GM12878 (cell line): ENCODE measurements at regions not wholly inside any gene's neighbourhood (a gene's known extent, or its start where the extent isn't known, plus 50 kb on each side); places are given as distances from the start of the nearest gene placed in this dataset.
A peak's percentile ranks its signal among the peaks of the same experiment; 100 is the strongest.

Experiments
- ATAC-seq: fragments of 200-7000 bp; cut with Tn5 transposase; 3 replicates; pipeline ENCODE4 v1.9.1; 2020; ENCODE audit warnings: mild to moderate bottlenecking, moderate library complexity
- BruUV-seq: library from RNA; stranded (reverse); fragments of 400-500 nt; replicated peaks from 2 replicates; lab custom pipeline; 2021; lab: Mats Ljungman, UMichigan
- CTCF ChIA-PET: fragments of 300-600 bp; sonication (Branson Sonifier 250); formaldehyde crosslinking; extraction: SDS; loops from one replicate; lab custom pipeline; 2021; ENCODE audit warnings: inconsistent platforms; lab: Yijun Ruan, JAX
- POLR2A ChIA-PET: fragments of 350-600 bp; formaldehyde crosslinking; extraction: SDS; loops from one replicate; lab custom pipeline; 2021; ENCODE audit warnings: inconsistent platforms; lab: Charles Lee
- RAD21 ChIA-PET: fragments of 300-600 bp; sonication (Branson Sonifier 250); formaldehyde crosslinking; loops from one replicate; lab custom pipeline; 2023; ENCODE audit warnings: antibody characterized with exemption; ENCODE audit not compliant: unreplicated experiment; lab: Charles Lee
- SMC1A ChIA-PET: fragments of 300-600 bp; sonication (Branson Sonifier 250); formaldehyde crosslinking; loops from one replicate; lab custom pipeline; 2023; ENCODE audit not compliant: unreplicated experiment, uncharacterized antibody; lab: Charles Lee
- DNase-seq: peaks from one replicate; pipeline ENCODE4 v3.0.0-alpha.2; 2011; ENCODE audit warnings: low read depth, low spot score
- FAIRE-seq: peaks from 3 replicates; lab custom pipeline; 2011; peaks lifted over from hg19 to GRCh38; lab: Jason Lieb, UNC
- H2AFZ ChIP-seq: 2 replicates; pipeline ENCODE4 v1.6.0; 2011; ENCODE audit warnings: low read depth, low read length, control low read depth; ENCODE audit not compliant: control insufficient read depth
- H3K27ac ChIP-seq: 2 replicates; pipeline ENCODE4 v1.5.1; 2011; ENCODE audit warnings: control low read depth; ENCODE audit not compliant: control insufficient read depth, insufficient read depth
- H3K27me3 ChIP-seq, 2 experiments: replicated peaks in 1 of 2; 2 replicates each; pipeline versions ENCODE4 v1.6.0 to v1.6.1; 2011; ENCODE audit warnings: low read length in 1 of 2; ENCODE audit not compliant: control insufficient read depth in 2 of 2, insufficient read depth in 2 of 2
- H3K36me3 ChIP-seq, 2 experiments: 2 replicates each; pipeline ENCODE4 v1.5.1; 2011; ENCODE audit warnings: low read length in 1 of 2; ENCODE audit not compliant: control insufficient read depth in 2 of 2, insufficient read depth in 2 of 2
- H3K4me1 ChIP-seq: 2 replicates; pipeline ENCODE4 v1.6.1; 2011; ENCODE audit warnings: mild to moderate bottlenecking, low read length, moderate library complexity, mixed read lengths; ENCODE audit not compliant: control insufficient read depth, insufficient read depth
- H3K4me2 ChIP-seq: 2 replicates; pipeline ENCODE4 v1.6.0; 2011; ENCODE audit warnings: control low read depth; ENCODE audit not compliant: control insufficient read depth, insufficient read depth
- H3K4me3 ChIP-seq: fragments of 200-600 bp; sonication (generic); 2 replicates; pipeline ENCODE4 v1.5.1; 2016
- H3K79me2 ChIP-seq: 2 replicates; pipeline ENCODE4 v1.6.0; 2011; ENCODE audit warnings: low read length; ENCODE audit not compliant: control insufficient read depth, insufficient read depth
- H3K9ac ChIP-seq: 2 replicates; pipeline ENCODE4 v1.8.0; 2011; ENCODE audit warnings: low read length, control low read depth, mixed read lengths; ENCODE audit not compliant: control insufficient read depth, insufficient read depth
- H3K9me3 ChIP-seq: replicated peaks from 3 replicates; pipeline ENCODE4 v1.5.1; 2011; ENCODE audit warnings: mild to moderate bottlenecking, low read length; ENCODE audit not compliant: control insufficient read depth, insufficient read depth
- H4K20me1 ChIP-seq: 2 replicates; pipeline ENCODE4 v1.6.0; 2011; ENCODE audit not compliant: control insufficient read depth, insufficient read depth
- CHD1 ChIP-seq: IDR thresholded peaks from 2 replicates; pipeline ENCODE4 v1.6.1; 2012; ENCODE audit warnings: low read depth, low read length, improper control_type of control experiment
- EGR1 ChIP-seq, 2 experiments: IDR thresholded peaks; 1 replicate in 1 of 2; 2 replicates in 1 of 2; pipeline ENCODE4 v1.6.1; 2011 to 2012; ENCODE audit warnings: low read depth in 2 of 2, low read length in 2 of 2, borderline replicate concordance in 1 of 2, mild to moderate bottlenecking in 1 of 2, moderate library complexity in 1 of 2
- FOXM1 ChIP-seq: IDR thresholded peaks from 2 replicates; pipeline ENCODE4 v1.6.1; 2012; ENCODE audit warnings: low read depth, mild to moderate bottlenecking, inconsistent platforms, low read length, moderate library complexity
- IKZF2 ChIP-seq, 2 experiments: fragments of 450-650 bp; IDR thresholded peaks; 2 replicates each; pipeline ENCODE4 v1.6.1; 2017; ENCODE audit warnings: mild to moderate bottlenecking in 2 of 2, moderate library complexity in 2 of 2
- NFYB ChIP-seq: IDR thresholded peaks from 2 replicates; pipeline ENCODE4 v1.6.1; 2011; ENCODE audit warnings: low read depth, mild to moderate bottlenecking, low read length, improper control_type of control experiment, moderate library complexity; ENCODE audit not compliant: insufficient read depth
- SUZ12 ChIP-seq: fragments of 200-600 bp; sonication (generic); IDR thresholded peaks from one replicate; pipeline ENCODE4 v1.6.1; 2018; ENCODE audit warnings: antibody characterized with exemption, mild to moderate bottlenecking; ENCODE audit not compliant: unreplicated experiment
- TARDBP ChIP-seq: IDR thresholded peaks from 2 replicates; pipeline ENCODE4 v1.6.1; 2016; ENCODE audit warnings: borderline replicate concordance
- WGBS: methylation state at CpG from one replicate; pipeline ENCODE4 v1.1.6; 2016; ENCODE audit warnings: low lambda C conversion rate; ENCODE audit not compliant: insufficient replicate concordance, insufficient coverage; ENCODE audit errors: missing lambda C conversion rate; 5-methylcytosine and 5-hydroxymethylcytosine counted together
- in situ Hi-C: fragments of 300-500 bp; cut with MboI; formaldehyde crosslinking; loops from 9 replicates; pipeline ENCODE4 v1.14.3; 2018; ENCODE audit warnings: mixed read lengths
- intact Hi-C: fragments of 100-400 bp; cut with micrococcal nuclease; formaldehyde crosslinking; loops from one replicate; pipeline ENCODE4 v1.14.2; 2022; ENCODE audit not compliant: unreplicated experiment

DNA sequence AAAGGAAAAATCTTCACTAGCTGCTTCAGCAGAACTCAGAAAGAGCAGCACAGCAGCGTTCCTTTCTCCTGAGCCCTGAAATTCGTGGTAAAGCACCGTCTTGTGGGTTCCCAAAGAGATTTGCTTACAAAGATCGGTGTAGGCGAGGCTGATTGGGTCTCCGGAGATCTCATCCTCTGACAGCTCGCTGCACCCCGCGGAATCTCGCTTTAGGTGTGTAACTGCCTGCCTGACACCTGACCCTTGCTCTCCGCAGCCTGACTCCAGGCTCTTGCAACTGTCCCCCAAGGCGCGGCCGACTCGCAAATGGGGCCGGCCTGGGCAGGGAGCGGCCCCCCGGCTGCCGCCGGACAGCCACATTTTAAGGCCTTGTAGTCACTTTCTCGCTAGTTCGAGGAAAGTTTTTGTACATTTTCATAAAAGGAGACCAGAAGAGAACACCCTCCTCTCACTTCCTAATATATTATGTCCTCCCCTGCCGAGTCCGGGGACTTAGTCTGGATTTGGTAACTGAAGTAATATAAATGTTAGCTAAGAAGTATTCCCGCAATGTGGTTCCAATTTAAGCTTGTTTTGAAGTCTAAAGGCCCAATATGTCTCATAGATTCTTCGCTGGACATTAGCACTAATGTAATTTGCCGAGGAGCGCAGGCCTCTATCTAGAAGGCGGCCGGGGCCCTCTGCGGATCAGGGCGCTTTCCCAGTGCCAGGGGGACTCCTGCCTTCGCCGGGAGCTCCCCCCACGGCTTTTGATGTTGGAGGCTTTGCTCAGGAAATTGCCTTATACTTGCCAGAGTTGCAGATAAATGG, 177.3 kb upstream of the CDKN3 start:
- H3K9me3 ChIP-seq, result no peaks in the 10 kb centered on the region
- 43% methylated on average over 35 of the region's 35 CpGs for WGBS
- no peak for TF ChIP-seq CHD1
- no peak for TF ChIP-seq IKZF2 (IDR thresholded peaks at IDR 0.05)
- TF ChIP-seq SUZ12, result peak; percentile 67
- BruUV-seq, result no TSS peak
- H3K4me1 ChIP-seq, result no peaks in the 10 kb centered on the region
- H3K9ac ChIP-seq, result no peak overlapping the region
- H3K4me2 ChIP-seq, result no peak overlapping the region
- no peak overlapping the region for H3K4me3 ChIP-seq
- ChIA-PET SMC1A (interaction anchor here (0.7 to 0.9 kb wide), 2 partner anchors 44 to 176 kb away, joined by 3 read pairs; no protein-coding TSS in a partner anchor), POLR2A (no interaction called here), RAD21 (no interaction called here), CTCF (interaction anchor here (0.6 to 1.0 kb wide), 2 partner anchors 9 to 130 kb away, joined by 3 read pairs; no protein-coding TSS in a partner anchor)
- no peaks in the 10 kb centered on the region for H3K36me3 ChIP-seq
- H2AFZ ChIP-seq, result no peak overlapping the region
- H3K27me3 ChIP-seq, result peaks cover 1 to 25% of the 10 kb centered on the region in 2 experiments; a peak in 3 of 4 replicates
- no peaks in the 10 kb centered on the region for H3K79me2 ChIP-seq
- in situ Hi-C loops, result no loop called here
- intact Hi-C loops, result no loop called here
- H4K20me1 ChIP-seq, result no peaks in the 10 kb centered on the region
- no peak for ATAC-seq
- DNase-seq, result no peak
- H3K27ac ChIP-seq, result no peak overlapping the region
- FAIRE-seq, result no peak

DNA sequence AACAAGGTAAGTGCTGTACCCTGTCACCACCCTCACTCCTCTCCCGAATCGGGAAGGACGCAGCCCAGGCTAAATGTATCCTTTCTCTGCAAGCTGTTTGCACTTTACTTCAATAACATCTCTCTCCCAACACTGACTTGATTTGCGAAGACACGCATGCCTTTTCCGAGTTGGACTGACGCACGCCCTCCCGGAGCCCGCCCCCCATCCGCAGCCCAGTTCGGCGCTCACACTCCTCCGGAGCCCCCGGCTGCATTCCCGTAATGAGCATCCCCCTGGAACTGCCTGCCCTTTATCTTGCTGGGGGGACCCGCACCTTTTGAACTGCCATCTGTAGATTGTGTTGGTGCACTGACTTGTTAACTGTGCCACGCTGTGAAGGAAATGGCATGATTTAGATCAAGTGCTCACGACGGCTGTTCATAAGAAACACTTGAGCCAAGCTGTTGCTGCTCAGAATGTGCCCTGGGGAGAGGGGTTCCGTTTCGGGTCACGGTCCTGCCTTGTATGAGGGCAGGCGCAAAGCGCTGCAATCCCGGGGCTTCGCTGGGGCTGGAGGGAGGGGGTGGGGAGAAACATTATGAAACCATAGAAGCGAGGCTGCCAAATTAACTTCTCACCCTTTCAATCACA, 176.6 kb upstream of the CDKN3 start:
- SMC1A ChIA-PET, result interaction anchor here (0.7 kb wide), 1 partner anchor 42 kb away, joined by 3 read pairs; no protein-coding TSS in a partner anchor
- FAIRE-seq, result no peak
- Histone ChIP-seq H4K20me1 (no peaks in the 10 kb centered on the region), H3K4me1 (no peaks in the 10 kb centered on the region), H3K9ac (no peak overlapping the region), H3K79me2 (no peaks in the 10 kb centered on the region), H3K4me2 (no peak overlapping the region), H3K9me3 (no peaks in the 10 kb centered on the region), H3K27me3 (peaks cover 1 to 25% of the 10 kb centered on the region in 2 experiments; a peak in 3 of 4 replicates), H3K4me3 (no peak overlapping the region), H2AFZ (no peak overlapping the region), H3K36me3 (no peaks in the 10 kb centered on the region), H3K27ac (no peak overlapping the region)
- POLR2A ChIA-PET, result no interaction called here
- RAD21 ChIA-PET, result no interaction called here
- CTCF ChIA-PET, result interaction anchor here (1.3 kb wide), 1 partner anchor 13 kb away, joined by 3 read pairs; no protein-coding TSS in a partner anchor
- no peak for DNase-seq
- ATAC-seq, result no peak
- intact Hi-C loops, result no loop called here
- BruUV-seq, result no TSS peak
- no peak for TF ChIP-seq TARDBP
- no peak for TF ChIP-seq NFYB
- TF ChIP-seq FOXM1, result no peak
- TF ChIP-seq EGR1 (IDR thresholded peaks at IDR 0.05; ENCODE audit: borderline replicate concordance in 1 of 2, low read depth in 2 of 2, low read length in 2 of 2), result no peak
- 35% methylated on average over 28 of the region's 28 CpGs for WGBS
- in situ Hi-C loops, result no loop called here
